Astrocyte (in vitro differentiated cells and primary cell): ENCODE measurements at regions not wholly inside any gene's neighbourhood (a gene's known extent, or its start where the extent isn't known, plus 50 kb on each side); places are given as distances from the start of the nearest gene placed in this dataset.

Experiments
- CTCF ChIP-seq: IDR thresholded peaks from 2 replicates; pipeline ENCODE4 v1.5.1; 2011; ENCODE audit warnings: low read depth, mild to moderate bottlenecking, inconsistent platforms, low read length, moderate library complexity; ENCODE audit not compliant: insufficient read depth
- EZH2 ChIP-seq: IDR thresholded peaks from 2 replicates; pipeline ENCODE4 v1.6.1; 2012; ENCODE audit warnings: mild to moderate bottlenecking, low read length, inconsistent platforms; ENCODE audit not compliant: insufficient read depth

- TF ChIP-seq CTCF: no peak
- TF ChIP-seq EZH2: no peak
Observed at GRCh38 chr2:128384446-128384845, 65.8 kb upstream of the HS6ST1 start.
